ENCODE measurements at regions not wholly inside any gene's neighbourhood (a gene's known extent, or its start where the extent isn't known, plus 50 kb on each side); places are given as distances from the start of the nearest gene placed in this dataset.

GRCh38 chr21:26284531-26284930 lies 114.0 kb upstream of the APP start:
- no peak overlapping the region for H3K4me3 ChIP-seq (ENCODE audit: low read length)
- no peak for TF ChIP-seq CTCF (conservative IDR thresholded peaks at IDR 0.05; ENCODE audit: low read length)
- no peak for DNase-seq (ENCODE audit: low read depth)

GRCh38 chr21:26282058-26282457 lies 111.5 kb upstream of the APP start:
- TF ChIP-seq CTCF (conservative IDR thresholded peaks at IDR 0.05; ENCODE audit: low read length), result no peak
- DNase-seq (ENCODE audit: low read depth), result no peak

GRCh38 chr21:26281506-26281905 lies 110.9 kb upstream of the APP start:
- no peak for TF ChIP-seq CTCF (conservative IDR thresholded peaks at IDR 0.05; ENCODE audit: low read length)

More at GRCh38 chr21:26282058-26282457, 111.5 kb upstream of the APP start:
- no peak overlapping the region for H3K4me3 ChIP-seq (ENCODE audit: low read length)

GRCh38 chr21:26280775-26281174 lies 110.2 kb upstream of the APP start:
- no peak for TF ChIP-seq CTCF (conservative IDR thresholded peaks at IDR 0.05; ENCODE audit: low read length)
- no peak overlapping the region for H3K4me3 ChIP-seq (ENCODE audit: low read length)
- peak; percentile 4 for DNase-seq (ENCODE audit: low read depth)

More at GRCh38 chr21:26281506-26281905, 110.9 kb upstream of the APP start:
- H3K4me3 ChIP-seq (ENCODE audit: low read length), result no peak overlapping the region
- no peak for DNase-seq (ENCODE audit: low read depth)

GRCh38 chr21:26280148-26280547 lies 109.6 kb upstream of the APP start:
- TF ChIP-seq CTCF (conservative IDR thresholded peaks at IDR 0.05; ENCODE audit: low read length), result no peak
- no peak for DNase-seq (ENCODE audit: low read depth)
- no peak overlapping the region for H3K4me3 ChIP-seq (ENCODE audit: low read length)

- no peak for TF ChIP-seq CTCF (conservative IDR thresholded peaks at IDR 0.05; ENCODE audit: low read length)
Measured at GRCh38 chr21:26275801-26276200, 105.2 kb upstream of the APP start.

GRCh38 chr21:26273686-26274313 lies 103.2 kb upstream of the APP start:
- DNase-seq (ENCODE audit: low read depth), result no peak
- no peak for TF ChIP-seq CTCF (conservative IDR thresholded peaks at IDR 0.05; ENCODE audit: low read length)
- no peak overlapping the region for H3K4me3 ChIP-seq (ENCODE audit: low read length)

More at GRCh38 chr21:26275801-26276200, 105.2 kb upstream of the APP start:
- DNase-seq (ENCODE audit: low read depth), result no peak
- H3K4me3 ChIP-seq (ENCODE audit: low read length), result no peak overlapping the region

All from AG10803 (cell line).